GM19193 (cell line): ENCODE measurements at regions not wholly inside any gene's neighbourhood (a gene's known extent, or its start where the extent isn't known, plus 50 kb on each side); places are given as distances from the start of the nearest gene placed in this dataset.

ENCODE experiments used
- POLR2A ChIP-seq: IDR thresholded peaks from 4 replicates; pipeline ENCODE4 v1.6.1; 2011; ENCODE audit not compliant: insufficient read depth, insufficient read length; ENCODE audit errors: extremely low read depth

DNA sequence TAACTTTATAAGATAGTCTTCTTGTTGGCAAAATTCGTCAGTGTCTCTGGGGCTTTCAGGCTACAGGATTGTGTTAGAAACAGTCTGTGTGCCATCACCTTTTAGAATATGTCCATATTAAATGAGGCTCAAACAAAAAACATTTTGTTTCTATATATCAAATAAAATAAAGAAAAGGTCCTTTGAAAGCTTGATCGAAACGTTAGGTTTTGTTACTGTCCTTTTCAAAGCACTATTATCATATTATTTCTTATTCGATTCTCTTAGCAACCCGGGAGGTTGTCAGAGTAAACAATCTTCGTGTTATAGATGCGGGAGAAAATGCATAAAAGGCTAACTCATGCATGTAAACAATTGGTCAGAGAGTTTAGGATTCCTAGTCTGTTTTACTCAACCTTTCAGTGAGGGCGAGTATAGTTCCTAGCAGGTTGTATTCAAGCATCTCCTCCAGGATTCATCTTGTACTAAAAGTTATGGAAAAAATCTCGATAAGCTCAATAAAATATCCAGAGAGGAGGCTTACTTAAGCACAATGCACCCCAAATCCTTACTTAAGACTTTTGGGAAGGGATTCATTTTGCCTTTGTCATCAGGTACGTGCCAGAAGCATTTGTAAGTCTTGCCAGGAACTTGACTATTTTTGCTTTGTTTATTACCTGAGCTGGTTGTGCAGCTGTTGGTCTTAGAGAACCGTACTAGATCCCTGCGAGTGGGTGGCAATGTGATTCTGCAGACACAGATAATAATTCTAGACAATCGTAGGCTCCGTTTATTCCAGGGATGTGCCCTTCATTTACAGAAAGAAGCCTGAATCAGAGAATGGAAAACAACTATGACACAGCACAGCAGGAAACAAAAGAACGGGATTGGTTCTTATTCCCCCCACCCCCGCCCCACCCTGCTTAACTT, 159.6 kb upstream of the ZNF217 start:
- TF ChIP-seq POLR2A = no peak

DNA sequence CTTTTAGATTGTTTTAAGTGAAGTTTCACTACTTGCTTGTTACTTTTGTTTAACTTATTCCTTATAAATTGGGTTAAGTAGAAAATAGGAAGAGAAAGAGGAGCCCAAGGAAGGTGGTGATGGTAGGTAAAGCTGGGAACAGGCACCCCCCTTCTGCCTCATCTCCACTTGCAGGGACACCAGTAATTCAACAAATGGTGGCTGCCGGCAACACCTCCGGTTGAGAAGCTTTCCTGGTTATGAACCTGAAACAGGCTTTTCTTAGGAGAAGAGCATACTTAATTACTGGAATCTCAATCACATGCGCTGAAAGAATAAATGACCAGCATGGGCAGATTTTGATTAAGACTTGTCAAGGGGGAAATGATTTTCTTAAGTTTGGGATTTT, 158.9 kb upstream of the ZNF217 start:
- TF ChIP-seq POLR2A = no peak

- TF ChIP-seq POLR2A = no peak
Measured at GRCh38 chr20:53751620-53752318, 158.1 kb upstream of the ZNF217 start.

- no peak for TF ChIP-seq POLR2A
Measured at GRCh38 chr20:53750827-53751619, 157.4 kb upstream of the ZNF217 start.

DNA sequence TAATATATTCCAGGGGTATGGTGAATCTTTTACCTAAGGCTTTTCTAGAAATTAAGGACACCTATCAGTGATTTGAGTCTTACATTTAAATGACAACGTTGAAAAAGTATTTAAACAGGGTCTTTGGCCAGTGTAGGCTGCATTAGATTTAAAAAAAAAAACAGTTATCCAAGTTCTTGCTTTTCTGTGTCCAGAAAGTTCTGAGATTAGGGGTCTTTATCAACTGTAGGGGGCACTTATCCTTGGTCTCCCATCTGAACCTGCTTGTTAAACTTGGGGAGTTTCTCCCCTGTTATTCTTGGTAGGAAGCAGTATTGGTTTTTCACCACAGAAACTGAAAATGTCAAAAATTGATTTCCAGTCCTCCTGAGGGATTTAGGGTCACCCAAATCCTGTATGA, 155.9 kb upstream of the ZNF217 start:
- no peak for TF ChIP-seq POLR2A

- no peak for TF ChIP-seq POLR2A
Measured at GRCh38 chr20:53748821-53749421, 155.3 kb upstream of the ZNF217 start.

GRCh38 chr20:53748176-53748575, 154.5 kb upstream of the ZNF217 start:
- no peak for TF ChIP-seq POLR2A

DNA sequence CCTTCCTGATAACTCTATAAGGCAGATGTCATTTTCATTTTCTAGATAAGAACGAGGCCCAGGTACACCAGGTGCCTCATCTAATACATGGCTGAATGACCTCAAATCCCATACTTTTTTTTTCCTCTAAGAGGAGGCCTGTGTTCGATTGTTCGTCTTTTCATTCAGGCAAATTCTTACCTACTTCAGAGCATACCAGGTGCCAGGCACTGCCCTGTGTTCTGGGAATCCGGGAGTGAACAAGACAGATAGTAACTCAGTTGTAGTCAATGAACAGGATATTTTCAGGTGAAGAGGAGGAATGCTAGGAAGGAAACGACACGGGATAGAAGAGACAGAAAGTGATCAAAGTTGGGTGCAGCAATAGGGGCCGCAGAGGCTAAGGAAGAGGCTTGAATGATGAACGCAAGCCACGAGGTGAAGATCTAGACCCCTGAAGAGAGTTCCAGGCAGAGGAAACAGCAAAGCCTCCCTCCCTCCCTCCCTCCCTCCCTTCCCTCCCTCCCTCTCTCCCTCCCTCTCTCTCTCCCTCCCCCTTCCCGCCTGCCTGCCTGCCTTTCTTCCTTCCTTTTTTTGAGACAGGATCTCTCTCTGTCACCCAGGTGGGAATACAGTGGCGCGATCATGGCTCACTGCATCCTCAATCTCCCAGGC, 150.1 kb upstream of the ZNF217 start:
- no peak for TF ChIP-seq POLR2A

- TF ChIP-seq POLR2A = no peak
Measured at GRCh38 chr20:53742685-53743081, 149.0 kb upstream of the ZNF217 start.

GRCh38 chr20:53741726-53742028, 148.0 kb upstream of the ZNF217 start:
- TF ChIP-seq POLR2A = no peak

GRCh38 chr20:53739799-53740785, 146.5 kb upstream of the ZNF217 start:
- TF ChIP-seq POLR2A = no peak

GRCh38 chr20:53738945-53739798, 145.5 kb upstream of the ZNF217 start:
- no peak for TF ChIP-seq POLR2A

DNA sequence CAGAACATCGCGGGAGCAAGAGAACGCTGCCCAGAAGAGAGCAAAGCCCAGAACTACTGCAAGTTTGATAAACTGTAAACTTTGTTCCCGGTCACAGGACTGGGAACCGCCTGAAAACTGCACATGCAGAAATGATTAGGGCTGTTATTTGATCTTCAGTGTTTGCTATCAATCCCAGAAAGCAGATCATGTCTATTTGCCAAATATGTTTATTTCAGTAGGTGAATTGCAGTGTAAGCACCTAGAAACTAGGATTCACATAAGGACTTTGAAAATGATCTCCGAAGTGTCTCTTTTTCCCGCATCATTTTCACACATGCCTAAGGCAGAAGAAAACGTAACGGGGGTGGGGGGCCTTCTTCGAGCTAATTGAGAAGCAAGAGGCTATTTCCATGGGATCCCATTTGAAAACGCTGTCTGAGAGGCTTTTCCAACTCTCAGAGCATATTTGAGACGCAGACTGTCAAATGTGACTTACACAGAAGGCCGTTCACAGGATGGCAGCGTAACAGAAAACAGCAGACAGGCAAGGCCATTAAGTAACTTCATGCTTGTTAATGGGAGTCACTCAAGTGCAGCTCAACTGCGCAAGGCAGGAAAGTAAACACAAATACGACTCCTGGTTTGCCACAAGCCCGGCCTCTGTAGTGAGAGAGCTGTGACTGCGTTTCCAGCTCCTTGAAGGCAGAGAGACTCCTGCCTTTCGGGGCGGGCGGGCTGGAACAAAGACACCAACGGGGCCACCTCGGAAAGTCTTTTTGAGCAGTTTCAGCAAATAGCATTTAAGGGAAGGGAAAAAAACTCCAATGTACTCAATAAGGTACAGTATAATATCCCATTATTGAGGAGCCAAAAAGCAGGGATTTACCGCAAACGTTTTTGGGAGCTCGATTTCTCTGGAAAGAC, 144.7 kb upstream of the ZNF217 start:
- TF ChIP-seq POLR2A = no peak
